Astrocyte of the hippocampus (primary cell): ENCODE measurements at regions not wholly inside any gene's neighbourhood (a gene's known extent, or its start where the extent isn't known, plus 50 kb on each side); places are given as distances from the start of the nearest gene placed in this dataset.
"Not testable (repeated sequence)": the region's sequence is repeated elsewhere in the genome, so short reads cannot be mapped to it uniquely, and the experiment has no call there.

Experiments used
- DNase-seq: peaks from one replicate; pipeline ENCODE4 v3.0.0; 2011; ENCODE audit warnings: low read depth, low spot score

DNA sequence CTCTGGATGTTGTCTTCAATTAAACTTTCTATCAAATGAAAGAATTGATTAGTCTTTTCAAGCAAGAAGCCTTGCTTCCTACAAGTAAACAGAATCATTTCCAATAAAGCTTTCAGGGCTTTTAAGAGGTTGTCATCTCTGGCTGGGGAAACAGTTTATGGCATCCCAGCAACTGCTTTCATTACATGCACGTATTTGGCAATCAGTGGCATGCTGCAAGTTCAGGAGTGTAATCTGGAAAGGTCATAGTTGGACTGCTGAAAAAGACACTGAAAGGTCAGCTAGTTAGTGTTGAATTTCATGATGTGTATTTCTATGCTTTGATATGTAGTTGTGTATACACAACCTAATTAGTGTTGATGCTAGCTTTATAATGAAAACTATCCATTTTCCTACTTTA, 332.9 kb downstream of the DSC3 start:
- DNase-seq: no peak

DNA sequence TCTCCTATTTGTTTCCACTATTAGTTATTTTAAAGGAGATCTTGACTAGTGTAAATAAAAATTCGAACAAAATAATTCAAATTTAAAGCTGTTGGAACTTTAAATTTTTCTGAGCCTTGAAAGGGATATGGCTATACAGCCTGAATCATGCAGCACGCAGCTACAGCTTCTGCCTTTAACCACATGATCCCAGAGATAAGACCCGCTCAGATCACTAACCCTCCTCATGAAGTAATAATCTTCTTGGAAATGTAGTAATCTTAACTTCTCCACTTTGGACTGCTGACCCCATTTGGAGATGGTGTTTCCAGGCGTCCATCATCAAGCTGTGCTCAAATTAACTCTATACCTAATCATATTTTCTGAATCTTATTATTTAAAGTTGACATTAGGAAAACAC, 336.6 kb downstream of the DSC3 start:
- DNase-seq: no peak

GRCh38 chr18:30698571-30698970, 344.0 kb downstream of the DSC3 start:
- DNase-seq: no peak

DNA sequence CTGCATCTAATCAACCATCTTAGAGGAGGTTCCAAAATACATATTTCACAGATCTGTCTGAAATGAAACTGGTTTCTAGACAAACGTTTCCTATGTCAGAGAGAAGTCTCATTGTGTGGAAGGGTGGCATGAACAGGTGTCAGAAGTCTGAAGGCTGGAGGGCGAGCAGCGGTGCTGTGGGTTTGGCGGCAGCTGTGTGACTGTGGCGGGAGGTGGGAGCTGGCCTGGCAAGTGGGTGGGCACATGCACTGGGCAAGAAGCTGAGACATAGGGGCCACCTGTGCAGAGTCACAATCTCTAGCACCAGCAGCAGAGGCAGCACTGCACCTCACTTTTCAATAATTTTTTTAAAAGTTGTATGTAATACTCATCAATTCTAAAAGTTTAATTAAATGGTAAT, 346.3 kb downstream of the DSC3 start:
- DNase-seq: no peak

- DNase-seq: no peak
Observed at GRCh38 chr18:30694773-30695172, 347.8 kb downstream of the DSC3 start.

- no peak for DNase-seq
Observed at GRCh38 chr18:30689216-30689615, 353.3 kb downstream of the DSC3 start.

DNA sequence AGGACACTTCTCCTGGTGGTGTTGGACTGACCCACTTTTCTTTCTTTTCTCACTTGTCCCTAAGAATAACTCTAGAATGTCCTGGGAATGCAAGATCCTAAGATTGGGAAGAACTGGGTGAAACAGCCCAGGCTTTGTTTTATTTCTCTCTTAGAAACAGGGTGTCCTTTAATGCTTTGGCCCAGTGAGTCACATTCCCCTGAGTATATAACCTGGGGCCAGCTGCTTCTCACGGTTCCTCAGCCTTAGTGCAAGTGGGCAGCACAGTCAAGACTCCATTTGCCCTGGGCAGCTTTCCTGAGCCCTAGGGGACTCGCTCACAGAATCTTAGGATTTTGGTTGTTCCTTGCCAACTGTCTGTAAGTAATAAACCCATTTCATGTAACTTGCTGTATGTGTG, 355.0 kb downstream of the DSC3 start:
- no peak for DNase-seq

DNA sequence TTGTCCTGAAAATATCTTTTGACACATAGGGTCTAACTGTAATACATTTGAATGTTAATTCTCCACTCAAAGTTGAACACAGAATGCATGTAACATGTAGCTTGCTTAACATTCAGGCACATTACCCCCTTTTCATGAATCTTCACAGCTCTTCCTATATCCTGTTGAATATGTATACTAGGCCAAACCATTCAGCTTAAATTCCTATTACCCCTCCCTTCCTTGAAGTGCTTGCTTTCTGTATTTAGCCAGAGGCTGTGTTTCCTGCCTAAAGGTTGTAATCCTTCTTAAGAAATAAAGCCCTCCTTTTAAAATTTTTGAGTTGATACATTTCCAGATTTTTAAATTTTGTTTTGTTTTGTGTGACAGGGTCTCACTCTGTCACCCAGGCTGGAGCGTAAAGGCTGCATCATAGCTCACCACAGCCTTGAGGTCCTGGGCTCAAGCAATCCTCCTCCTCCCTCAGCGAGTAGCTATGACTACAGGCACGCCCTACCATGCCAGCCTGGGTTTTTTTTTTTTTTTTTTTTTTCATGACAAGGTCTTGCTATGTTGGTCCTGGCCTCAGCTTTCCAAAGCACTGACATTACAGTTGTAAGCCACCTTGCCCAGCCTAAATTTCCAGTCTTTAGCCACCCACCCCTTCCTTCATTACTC, 357.6 kb downstream of the DSC3 start:
- no peak for DNase-seq

DNA sequence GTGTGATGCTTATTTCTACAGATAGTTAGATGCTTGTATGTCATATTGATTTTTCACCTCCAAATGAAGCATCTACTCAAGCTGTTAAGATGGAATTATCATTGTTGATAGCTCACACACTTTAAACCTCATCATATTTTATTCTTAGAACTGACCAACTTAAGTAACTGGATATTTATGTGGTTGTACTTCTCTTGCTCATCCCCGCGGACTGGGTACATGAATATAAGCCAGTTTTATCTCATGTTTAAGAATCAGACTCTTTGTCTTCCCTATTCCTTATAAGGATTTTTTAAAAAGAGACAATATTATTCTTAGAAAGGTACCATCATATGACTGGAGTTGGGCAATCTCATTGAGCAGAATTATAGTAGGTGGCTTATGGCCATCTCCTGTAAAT, 358.7 kb downstream of the DSC3 start:
- no peak for DNase-seq

DNA sequence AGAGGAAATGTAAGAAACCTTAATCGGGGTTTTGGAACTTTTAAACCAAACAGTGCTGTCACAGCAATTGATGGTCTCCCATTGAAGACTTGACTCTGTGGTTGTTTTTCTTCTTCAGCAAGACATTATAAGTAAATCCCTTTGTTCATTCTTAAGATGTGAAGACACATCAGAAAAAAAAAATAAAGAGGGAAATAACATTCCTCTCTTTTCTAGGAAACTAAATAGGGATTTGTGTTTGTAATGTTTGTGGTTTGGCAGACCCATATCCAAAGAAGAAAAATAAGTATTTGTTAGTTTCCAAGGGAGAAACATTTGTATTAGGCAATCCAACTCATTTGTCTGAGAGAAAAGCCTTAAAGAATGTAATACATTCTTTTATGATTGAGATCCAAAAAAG, 359.9 kb downstream of the DSC3 start:
- peak; percentile 62 for DNase-seq

- DNase-seq: no peak
Observed at GRCh38 chr18:30679285-30679930, 363.1 kb downstream of the DSC3 start.

- not testable (repeated sequence) for DNase-seq
Observed at GRCh38 chr18:30677813-30678212, 364.7 kb downstream of the DSC3 start.

DNA sequence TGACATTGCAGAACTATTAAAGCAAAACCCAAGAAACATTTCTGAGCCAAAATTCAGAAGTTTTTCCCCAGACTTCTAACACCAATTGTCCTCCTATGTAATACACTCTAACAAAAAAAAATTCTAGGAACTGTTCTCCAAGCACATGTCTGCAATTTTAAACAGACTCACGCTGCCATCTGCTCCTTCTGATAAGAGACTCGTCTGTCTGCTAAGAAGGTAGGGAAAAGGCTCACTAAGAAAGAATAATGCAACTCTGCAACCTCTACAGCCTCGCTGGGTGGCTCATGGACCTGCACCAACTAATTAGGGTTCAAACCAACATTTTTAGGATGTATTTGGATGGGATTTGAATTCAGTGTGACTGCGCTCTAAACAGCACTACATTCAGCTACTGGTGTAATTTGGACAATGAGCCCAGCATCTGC, 366.5 kb downstream of the DSC3 start:
- no peak for DNase-seq

DNA sequence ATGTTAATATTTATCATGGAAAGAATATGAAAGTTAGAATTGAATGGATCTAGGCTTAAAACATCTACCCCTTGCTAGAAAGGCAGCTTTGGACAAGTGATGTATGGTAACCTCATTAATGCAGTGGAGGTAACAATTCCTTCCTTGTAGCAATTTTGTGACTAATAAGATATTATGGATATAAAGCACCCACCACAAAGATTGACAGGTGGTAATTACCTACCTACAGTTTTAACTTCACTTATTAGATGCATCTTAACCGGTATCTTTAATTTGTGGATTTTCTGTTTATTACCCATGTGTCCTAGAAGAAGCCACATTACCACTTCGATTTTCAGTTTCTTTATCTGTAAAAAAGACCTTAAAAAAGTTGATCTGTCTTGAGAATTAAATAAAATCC, 367.0 kb downstream of the DSC3 start:
- no peak for DNase-seq

- DNase-seq: no peak
Observed at GRCh38 chr18:30675072-30675471, 367.5 kb downstream of the DSC3 start.

DNA sequence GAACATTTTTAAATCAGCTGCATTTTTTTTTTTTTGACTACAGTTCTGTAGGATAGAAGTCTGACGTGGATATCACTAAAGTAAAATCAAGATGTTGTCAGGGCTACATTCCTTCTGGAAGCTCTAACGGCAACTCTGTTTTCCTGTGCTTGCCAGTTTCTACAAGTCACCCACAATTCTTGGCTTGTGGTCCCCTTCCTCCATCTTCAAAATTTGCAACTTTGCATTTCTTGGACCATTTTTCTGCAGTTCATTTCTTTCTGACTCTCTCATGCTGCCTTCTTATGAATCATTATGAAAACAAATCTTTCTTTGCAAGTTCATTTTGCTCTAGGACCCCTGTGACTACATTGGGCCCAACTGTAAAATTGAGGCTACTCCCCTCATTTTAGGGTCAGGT, 367.9 kb downstream of the DSC3 start:
- DNase-seq: no peak

DNA sequence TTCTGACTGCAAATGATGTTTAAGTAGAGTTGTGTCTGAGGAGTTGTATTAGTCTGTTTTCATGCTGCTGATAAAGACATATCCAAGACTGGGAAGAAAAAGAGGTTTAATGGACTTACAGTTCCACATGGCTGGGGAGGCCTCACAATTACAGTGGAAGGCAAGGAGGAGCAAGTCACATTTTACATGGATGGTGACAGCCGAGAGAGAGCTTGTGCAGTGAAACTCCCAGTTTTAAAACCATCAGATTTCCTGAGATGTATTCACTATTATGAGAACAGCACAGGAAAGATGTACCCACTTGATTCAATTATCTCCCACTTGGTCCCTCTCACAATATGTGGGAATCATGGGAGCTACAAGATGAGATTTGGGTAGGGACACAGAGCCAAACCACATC, 370.1 kb downstream of the DSC3 start:
- DNase-seq: not testable (repeated sequence)

DNA sequence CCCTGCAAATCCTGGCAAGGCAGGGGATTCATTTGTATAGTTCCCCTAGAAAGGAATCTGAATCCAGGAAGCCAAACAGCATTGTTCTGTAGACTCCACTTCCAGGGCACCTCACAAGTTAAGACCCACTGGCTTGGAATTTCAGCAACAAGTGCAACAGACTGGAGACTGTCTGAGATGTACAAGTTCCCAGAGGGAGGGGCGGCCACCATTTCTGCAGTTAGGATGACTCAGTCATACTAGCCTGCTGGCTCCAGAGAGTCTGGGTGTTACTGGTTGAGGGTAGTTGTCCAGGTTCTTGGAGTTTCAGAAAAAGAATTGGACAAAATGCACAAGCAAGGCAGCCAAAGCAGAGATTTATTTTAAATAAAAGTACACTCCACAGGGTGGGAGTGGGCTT, 384.2 kb downstream of the DSC3 start:
- DNase-seq: no peak

DNA sequence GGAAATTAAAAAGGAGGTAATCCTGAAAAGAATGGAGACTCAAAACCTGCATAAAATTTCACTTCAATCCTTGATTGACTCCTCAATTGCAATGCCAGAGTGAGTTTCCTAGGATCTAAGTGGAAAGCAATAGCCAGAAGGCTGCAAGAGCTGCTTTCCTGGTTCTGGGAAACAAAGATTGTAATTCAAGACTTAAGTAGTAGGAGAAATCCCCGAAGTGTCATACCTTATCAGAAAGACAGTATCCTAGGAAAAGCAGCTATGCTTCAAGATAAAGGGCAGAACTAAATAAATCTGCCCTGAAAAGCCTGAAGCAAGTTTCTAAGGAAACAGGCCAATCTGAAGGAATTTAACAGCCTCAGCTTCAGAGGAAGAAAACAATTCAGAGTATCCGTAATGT, 390.2 kb downstream of the DSC3 start:
- DNase-seq: no peak

DNA sequence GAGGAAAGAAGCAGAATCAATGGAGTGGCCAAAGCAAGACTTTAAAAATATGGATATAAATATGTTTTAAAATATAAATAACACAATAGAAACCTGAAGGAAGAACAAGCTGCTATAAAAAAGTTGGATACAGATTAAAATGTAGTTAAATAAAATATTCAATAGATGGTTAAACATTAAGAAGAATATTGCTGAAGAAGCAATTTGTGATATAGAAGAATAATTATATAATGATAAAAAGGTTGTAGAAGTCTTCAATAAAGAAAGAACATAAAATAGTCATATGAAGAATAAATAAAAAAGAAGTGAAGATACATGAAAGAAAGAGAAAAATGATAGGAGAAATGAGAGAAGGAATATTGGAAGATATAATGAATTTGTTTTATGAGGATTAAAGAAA, 392.0 kb downstream of the DSC3 start:
- DNase-seq: no peak

DNA sequence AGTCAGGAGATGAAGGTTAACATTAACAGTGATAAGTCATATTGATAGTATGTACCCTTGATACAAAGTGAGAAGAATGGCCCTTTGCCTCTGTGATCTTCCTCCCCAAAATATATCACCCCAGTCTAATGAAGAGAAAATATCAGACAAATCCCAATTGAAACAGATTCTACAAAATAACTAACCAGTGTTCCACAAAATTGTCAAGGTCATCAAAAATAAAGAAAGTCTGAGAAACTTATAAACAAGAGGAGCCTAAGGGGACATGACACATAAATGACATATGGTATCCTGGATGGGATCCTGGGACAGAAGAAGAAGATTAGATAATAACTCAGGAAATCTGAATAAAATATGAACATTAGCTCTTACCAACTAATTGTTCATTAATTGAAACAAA, 398.4 kb downstream of the DSC3 start:
- DNase-seq: no peak

DNA sequence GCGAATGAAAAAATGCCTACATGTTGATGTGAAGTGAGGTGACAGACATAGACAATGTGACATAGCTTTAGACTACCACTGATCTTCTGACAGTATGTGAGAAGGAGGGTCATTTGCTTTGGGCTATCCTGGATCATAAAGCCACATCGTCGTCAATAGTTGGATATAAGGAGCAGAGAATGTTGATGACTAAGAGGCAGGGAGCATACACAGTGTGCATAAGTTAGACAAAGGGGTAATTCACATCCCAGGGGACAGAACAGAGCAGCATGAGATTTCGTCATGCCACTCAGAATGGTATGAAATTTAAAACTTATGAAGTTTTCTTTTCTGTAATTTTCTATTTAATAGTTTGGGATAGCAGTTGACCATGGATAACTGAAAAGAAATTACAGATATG, 403.2 kb downstream of the DSC3 start:
- no peak for DNase-seq

- DNase-seq: no peak
Observed at GRCh38 chr18:30634249-30634648, 408.3 kb downstream of the DSC3 start.
